EH (cell line): ENCODE measurements at regions not wholly inside any gene's neighbourhood (a gene's known extent, or its start where the extent isn't known, plus 50 kb on each side); places are given as distances from the start of the nearest gene placed in this dataset.

ENCODE experiments used
- DNase-seq: peaks from one replicate; pipeline ENCODE4 v3.0.0-alpha.2; 2015; ENCODE audit warnings: low read depth

DNA sequence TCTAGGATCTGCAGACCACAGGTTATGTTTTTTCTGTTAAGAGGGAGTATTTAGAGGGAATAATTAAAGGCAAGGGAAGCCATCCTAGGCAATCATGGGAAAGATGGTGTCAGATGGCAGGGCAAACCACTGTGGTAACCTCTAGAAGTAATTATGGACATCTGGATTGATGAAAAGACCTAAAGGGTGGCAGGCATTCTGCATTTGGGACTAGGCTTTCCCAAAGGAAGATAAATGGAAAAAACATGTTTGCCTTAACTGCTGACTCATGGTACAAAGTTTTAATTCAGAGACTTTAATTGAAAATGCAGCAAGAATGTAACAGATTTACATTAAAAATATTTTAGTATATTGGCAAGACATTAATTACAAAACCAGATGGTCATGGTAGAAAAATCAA is 88.1 kb downstream of the TMEM30B start:
- peak; percentile 87 for DNase-seq

DNA sequence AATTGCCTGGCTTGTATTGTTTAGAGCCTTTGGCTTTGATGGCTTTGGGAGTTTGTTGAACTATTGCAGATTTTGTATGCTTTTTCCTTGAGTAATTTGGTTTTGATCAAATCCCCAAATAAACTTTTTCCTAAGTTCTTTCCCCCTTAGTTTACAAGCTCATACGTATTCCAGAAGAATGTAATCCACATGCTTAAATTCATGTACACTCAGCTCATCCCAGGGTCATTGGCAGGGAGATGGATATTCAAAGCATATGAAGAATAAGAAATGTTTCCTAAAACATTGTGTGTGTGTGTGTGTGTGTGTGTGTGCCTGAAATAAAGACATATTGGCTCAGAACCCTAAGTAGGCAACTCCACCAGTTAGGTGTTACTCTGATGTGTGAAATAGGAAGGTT is 89.4 kb downstream of the TMEM30B start:
- DNase-seq: no peak

DNA sequence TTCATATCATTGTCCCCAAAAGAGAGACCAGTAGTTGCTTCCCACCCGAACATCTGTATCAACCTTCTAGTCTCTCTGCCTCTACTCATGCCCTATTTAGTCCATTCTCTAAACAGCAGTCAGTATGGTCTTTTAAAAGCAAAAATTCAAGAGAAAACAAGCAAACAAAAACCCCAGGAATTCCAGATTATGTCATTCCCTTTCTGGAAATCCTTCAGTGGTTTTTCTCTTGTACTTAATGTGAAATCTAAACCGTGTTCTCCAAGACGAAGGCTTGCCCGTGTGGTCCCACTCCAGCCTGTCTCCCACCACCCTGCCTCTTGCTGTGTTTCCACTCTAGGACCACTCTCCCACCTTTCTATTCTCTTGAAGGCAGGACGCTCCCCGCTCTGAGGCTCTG is 90.8 kb downstream of the TMEM30B start:
- peak; percentile 43 for DNase-seq

DNA sequence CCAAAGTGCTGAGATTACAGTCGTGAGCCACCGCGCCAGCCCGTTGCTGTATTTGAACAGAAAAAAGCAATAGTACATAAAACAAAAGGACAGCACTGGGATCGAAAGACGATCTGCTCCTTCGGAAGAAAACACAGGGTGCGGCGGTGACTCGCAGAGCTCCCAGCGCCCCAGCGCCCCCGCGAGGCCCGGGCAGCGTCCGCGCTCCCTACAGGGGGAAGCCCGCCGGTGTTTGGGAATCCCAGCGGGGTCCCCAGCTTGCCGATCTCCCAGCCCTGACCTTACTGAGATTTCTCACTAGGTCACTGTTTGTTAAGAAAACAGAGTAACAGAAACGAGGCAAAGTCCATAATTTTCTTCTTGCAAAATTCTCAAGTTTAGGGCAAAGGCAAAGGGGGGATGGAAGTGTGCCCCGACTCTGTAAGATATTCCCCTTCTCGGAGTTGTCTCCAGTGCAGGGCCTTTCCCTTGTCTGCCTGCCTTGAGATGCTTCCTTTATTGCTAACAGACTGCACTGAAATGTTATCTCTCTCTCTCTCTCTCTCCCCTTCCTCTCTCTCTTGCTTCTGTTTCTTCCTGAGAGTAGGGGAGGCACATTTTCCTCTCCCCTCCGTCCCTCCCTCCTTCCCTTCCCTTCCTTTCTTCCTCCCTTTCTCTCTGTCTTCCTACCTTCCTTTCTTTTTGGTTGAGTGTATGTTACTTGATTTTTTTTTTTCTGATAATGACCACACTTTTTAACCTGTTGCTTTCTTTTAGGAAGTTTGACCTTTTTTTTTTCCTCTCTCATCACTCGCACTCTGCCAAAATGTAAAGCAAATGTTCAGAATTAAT is 91.9 kb downstream of the TMEM30B start:
- peak; percentile 27 for DNase-seq

DNA sequence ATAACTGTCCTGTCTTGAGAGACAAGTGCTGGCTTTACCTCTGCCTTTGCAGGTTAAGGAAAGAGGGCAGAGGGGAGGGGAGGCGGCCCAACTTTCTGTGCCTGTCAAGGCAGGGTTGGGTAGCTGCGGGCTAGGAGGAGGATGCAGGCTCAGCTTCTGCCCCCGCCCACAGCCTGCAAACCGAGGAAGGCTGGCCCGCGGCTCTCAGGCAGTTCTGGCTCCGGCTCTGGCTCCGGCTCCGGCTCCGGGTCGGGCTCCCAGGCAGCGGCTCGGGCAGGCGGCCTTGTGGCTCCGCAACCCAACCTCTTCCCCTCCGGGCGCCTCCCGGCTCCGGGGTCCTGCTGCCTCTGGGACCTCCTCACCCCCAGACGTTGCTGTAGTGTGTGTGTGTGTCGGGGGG is 92.9 kb downstream of the TMEM30B start:
- no peak for DNase-seq

DNA sequence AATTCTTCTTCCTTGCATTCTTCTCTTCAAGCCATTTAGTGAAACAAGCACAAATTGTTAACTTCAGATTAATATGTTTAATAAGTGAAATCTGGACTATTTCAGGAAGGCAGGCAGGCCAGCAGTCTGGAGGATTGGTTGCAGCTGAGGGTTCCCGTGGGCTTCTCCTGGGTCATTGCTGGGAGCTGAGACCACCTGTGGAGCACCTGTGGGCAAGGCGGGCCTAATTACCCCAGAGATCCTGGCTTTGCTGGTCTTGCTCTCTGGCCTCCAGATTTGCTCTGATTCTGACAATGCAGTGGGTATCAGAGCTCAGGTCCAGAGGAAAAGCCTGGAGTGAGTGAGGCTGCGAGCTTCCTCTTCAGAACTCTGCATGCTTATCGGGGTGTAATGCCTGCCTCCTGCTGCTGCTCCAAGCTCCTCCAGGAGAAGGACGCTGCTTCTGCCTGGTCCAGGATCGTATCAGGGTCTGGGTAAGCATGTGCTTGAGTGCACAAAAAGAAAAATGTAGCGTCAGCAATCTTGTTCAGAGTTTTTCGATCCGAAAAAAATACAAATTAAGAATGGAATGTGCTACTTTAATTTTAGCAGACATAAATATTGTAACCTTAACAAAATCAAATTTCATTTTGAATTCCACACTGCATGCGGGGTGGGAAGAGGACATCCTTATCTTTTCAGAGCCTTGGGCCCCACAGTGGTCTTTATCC is 93.8 kb downstream of the TMEM30B start:
- no peak for DNase-seq

DNA sequence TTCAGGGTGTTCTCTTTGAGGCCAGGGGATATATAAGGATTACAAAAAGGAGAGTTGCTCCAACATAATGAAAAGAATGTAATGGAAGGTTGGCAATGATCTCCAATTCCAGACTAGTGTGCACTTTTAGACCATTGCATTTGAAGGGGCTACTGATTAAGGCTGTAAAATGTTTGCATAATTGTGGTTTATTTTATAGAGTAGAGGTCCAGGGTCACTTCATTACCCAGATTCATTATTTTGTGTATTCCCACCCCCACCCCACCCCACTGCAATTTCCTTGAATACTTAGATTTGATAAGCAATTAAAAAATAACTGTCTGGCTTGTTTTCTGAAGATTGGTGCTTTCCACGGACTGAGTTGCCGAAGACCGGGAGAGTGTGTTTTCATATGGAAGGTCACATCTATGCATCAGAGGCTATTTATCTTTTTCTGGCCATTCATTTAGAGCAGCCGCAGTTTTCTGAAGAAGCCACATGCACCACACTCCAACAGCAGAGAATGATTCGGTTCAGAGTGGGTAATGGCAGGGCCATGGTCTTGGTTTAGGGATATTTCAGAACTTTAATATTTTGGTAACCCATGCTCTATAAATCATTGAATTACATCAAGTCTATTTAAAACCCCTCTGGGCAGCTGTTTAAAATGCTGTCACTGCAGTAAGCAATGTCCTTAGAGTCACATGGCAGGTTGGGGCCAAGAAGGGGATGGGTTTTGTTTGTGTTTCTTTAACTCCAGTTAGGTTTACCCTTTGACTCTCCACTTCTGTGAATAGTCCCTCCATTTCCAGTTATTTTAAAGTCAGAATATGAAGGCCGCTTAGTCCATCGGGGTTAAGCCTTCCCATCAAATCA is 94.6 kb downstream of the TMEM30B start:
- peak; percentile 75 for DNase-seq

DNA sequence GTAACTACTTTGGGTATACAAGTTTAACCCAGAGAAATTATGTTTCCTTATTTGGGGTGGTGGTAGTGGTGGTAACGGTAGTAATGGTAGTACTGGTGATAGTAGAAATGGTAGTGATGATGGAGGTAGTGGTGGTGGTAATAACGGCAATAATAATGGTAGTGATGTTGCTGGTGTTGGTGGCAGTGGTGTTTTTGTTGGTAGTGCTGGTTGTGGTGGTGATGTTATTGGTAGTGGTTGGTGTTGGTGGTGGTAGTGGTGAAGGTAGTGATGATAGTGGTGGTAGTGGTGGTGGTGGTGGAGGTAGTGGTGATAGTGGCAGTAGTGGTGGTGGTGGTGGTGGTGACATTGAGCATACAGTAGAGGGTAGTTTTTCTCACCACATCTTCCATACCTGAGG is 95.6 kb downstream of the TMEM30B start:
- no peak for DNase-seq

DNA sequence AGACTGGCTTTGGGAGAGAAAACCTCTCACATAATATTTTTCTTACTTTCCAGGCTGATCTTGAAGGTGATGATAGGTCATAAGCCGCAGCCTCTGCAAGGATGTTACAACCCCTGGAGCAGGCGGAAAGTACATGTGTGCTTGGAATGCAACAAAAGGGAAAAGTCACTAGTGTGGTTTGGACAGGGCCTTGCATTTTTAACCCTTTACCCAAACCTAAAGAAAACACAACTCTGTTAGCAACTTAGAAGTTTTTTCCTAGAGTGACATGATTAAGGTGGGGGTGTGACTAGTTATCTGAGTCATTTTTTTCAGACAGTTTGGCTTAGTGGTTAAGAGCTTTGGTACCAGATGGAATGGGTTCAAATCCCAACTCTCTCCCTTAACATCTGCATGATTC is 97.0 kb downstream of the TMEM30B start:
- peak; percentile 95 for DNase-seq

DNA sequence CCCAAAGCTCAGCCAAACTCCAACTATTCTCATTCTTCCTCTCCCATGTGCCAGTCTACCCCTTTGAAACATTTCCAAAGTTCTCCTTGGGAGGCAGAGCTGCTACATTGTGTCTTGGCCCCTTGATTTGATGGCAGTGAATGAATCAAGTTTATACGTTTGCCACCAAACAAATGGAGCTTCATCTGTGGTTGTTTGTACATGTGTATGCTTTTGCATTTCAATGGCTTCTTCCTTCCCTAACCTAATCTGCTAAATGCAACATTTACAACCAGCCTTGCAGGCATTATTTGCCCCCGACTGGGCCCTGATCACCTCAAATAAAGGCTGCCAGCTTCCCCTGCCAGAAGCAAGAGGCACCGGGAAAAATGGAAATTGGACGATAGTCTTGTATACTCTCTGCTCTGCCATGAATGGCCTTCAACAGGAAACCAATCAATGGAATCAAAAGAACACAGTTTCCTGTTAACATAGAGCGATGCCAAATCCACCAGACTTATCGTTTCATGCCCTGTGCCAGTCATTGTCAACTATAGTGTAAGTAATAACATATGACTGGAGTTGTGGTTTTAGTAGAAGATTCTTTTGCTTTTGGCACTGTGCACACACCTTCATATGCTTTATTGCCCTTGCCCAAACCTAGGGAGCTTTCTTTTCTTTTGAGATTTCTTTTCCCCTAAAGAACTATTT is 97.8 kb downstream of the TMEM30B start:
- DNase-seq: no peak

DNA sequence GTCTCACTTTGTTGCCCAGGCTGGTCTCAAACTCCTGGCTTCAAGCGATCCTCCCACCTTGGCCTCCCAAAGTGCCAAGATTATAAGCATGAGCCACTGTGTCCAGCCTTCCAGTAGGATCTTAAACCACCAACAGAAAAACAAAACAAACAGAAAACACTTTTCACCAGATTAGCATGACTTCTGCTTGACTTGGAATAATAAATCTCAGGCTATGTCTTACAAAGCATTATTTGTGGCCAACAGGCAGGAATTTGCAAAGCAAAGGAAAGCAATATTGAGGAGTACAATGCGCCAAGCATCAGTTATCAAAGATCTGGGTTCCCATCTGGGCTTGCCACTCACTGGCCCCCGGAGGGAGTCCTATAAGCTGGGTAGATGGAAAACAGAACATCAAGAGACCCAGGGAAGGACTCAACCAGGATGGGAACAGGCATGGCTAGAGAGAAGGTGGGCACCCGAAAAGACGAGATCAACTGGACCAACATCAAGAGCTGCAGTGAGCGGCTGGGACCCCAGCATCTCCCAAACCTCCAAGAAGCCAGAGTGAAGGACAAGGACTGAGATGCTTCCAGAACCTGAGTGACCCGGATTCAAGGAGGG is 101.2 kb downstream of the TMEM30B start:
- peak; percentile 75 for DNase-seq

DNA sequence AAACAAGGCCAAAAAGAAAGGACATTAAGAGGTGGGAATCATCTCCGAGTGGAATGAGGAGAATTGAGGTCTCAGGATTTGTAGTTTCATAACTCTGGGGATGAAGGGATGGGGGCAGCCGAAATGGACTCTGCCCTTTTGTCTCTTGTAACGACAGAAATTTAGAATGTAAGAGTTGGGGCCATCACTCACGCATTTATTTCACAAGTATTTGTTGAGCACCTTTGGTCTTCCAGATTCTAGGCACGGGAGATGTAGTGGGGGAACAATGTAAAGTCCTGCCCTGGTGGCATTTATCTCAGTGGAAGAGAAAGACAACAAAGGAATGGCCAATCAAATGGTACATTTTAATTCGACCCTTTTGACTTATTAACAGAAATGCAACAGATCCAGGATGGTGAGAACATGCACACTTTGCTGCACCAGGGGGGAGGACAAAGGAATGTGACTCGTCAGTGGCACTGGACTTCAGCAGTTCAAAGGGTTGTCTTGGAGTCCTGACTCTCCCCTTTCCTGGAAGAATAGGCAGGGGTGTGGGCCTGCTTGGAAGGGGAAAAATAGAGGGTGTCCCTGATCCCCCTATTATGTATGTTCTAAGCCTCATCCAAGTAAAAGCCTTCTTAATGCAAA is 102.0 kb downstream of the TMEM30B start:
- peak; percentile 85 for DNase-seq

DNA sequence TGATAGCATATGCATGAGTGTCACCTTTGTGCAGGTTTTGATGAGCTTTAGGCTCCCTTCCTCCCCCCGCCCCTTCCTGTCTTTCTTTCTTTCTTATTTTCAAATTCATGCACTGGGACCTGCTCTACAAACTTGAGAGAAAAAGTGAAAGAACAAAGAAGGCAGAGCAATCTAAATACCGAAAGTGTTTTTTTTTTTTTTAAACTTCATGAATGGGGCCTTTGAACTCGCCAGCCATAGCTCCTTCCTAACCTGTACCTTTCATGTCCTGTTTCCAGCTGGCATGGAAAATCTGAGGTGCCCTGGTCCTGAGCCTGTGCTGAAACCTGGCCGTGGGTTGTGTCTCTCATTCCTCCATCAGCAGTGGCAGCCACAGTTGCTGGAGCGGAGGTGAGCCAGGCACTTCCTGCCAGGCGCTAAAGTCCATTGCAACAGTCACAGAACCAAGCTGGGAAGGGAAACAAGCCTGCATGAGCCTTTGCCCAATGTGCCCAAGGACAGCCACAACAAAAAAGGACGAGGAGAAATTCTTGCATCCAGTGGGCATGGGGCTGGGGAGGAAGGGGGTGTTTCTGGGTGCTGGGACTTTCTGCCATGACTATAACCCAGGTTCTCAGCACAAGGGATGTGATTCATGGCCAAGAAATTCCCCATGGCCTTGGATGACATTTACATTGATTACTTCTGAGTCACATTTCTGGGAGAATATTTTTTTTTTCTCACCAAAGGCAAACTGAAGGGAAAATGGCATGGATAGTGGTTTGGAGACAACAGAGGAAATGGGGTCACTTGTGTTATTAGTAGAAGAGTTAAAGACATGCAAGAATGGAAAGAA is 102.7 kb downstream of the TMEM30B start:
- DNase-seq: peak; percentile 99

DNA sequence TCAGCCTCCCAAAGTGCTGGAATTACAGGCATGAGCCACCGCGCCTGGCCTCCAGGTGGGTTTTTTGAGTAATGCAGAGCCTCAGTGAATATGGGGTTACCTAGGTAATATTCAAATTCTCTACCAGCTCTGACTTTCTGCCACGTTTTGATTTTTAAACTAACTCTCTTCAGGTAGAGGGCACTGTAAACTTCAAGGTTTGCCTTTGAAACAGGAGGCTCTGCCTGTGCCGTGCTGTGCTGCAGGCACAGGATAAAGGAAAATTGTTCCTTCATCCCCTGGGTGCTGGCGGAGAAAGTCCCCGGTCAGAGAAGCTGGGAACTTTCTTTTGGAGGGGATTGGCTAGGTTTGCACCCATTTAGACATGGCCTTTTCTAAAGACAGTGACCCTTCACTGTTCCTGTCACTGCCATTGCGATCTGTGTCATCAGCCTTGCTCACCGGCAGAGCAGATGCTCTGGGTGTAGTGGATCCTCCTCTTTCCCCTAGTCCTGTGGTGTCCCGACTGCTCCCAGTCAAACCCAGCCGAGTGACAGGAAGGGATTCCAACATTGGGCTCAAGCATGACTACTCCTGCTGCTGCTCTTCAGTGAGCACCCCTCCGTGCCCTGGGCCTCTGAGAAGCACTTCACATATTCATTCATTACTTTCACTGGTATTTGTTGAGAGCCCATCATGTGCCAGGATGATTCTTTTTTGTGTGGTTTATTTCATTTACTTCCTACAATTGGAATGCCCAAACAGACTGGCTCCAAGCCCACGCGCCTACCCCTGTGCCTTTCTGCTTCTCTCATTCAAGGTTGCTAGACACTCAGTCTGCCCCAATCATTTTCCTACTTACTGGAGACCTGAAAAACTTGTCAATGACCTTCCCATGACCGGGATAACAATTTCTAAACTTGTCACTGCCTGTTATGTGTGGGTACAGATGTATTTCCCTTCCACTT is 103.6 kb downstream of the TMEM30B start:
- peak; percentile 60 for DNase-seq

DNA sequence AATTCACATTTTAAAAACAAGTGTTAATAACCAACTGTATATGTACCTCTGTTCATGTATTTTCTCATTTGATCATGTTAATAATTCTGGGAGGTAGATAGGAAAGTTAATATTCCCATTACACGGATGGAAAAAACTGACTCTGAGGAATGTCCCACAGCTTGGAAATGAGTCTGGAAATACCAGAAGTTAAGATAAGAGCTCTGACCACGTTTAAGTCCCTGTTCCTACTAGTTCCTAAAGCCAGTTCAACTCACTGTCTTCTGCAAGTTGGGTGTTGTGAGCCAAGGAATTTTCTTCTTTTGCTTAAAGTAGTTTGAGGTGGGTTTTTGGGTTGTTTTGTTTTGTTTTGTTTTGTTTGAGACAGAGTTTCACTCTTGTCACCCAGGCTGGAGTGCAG is 104.5 kb downstream of the TMEM30B start:
- DNase-seq: no peak

DNA sequence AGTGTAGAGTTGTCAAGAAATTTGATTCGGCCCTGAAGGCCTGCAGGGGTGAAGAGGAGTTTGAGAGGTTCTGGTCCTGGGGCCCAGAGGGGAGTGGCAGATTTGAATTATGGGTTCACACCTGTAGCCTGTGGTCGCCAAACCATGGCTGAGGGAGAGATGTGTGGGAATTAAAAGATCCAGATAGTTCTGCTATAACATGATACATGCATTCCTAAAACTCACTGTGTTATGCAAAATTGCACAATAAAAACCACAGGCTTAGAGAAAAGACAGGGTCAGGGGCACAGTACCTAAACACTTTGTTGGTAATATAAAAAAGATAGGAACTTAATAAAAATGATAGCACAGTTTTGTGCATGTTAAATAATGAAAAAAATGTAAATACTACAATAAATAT is 106.2 kb downstream of the TMEM30B start:
- peak; percentile 78 for DNase-seq

DNA sequence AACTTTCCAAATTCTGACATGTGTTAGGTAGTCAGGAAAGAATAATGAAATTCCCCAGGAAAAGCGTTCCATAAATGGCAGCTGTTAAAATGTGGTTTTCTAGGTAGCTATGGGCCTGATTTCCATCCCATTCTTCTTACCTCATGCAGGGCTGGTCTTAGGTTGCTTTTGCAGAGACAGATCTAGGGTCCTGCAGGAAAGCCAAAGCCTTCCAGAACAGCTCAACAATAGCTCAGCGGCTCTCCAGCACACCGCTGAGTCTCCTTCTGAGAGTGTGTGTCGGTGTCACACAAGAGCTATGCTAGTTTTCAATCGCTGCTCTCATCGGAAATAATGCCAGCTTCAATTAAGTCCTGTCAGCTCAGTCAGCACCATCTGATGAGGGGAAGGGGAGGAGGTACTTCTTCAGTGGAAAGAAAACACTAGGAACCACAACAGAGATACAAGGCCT is 106.7 kb downstream of the TMEM30B start:
- no peak for DNase-seq

DNA sequence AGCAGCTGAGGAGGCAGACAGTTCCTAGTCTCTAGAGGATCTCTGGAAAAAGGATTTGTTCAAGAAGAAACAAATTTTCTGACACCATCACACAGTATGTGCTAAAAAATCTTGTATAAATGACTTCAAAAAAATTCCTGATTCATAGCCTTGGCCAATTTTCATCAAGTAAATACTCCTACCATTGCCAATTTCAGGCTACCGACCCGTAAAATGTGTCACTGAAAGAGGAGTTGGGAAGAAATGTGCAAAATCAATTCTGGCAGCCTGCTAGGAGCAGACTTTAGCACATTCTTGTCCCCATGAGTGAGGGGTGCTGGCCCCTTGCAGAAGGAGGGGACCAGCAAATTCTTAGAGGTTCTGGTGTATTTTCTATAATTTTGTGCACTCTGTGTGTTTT is 109.4 kb downstream of the TMEM30B start:
- no peak for DNase-seq

DNA sequence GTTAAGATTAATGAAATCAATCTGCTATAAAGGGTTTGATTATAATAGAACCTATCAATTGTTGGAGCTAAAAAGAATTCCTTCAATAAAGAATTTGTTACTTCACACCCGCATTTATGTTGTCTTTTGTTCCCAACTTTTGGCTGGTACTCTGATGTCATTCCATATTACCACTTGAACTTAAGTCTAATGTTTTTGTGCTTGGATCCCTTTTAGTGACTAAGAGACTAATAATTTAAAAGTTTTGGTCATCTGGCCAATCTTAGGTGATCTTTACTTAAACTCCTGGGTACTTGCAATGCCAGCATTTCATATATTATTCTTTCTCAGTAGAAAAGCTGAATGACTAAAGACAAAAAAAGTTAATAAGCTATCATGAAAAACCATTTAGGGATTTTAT is 113.0 kb downstream of the TMEM30B start:
- DNase-seq: no peak
